ENCODE measurements at regions not wholly inside any gene's neighbourhood (a gene's known extent, or its start where the extent isn't known, plus 50 kb on each side); places are given as distances from the start of the nearest gene placed in this dataset.

DNA sequence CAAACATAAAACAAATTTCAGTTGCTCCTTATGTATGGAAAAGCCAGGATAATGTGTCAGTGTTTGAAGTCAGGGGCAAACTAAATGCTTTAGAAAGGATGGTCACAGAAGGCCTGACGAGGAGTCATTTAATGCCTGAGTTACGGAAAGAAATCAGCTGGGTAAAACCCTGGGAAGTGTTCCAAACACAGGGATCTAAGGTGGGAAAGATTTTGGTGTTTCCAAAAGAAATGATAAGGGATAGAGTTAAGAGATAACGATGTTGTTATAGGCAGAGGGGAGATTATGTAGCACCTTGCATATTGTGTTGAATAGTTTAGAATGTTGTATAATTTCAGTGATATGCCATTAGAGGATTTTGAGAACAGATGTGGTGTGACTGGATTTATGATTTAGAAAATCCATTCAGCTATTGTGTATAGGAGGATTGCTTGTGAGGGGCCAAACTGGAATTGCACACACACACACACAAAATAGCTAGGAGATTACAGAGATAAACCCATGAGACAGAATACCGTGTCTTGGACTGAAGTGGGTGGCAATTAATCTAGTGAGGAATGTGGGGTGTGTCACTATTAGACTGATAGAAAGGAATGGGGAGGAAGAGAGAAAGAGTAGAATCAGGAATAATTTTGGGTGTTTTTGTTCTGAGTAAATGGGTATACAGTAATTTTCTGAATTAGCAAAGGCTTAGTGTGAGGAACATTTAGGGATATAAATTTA lies 274.2 kb upstream of the DAB2 start:
- no peak overlapping the region for H3K27ac ChIP-seq
- ATAC-seq (no peak), FAIRE-seq (no peak), DNase-seq (ENCODE audit: low read depth in 1 of 2, low spot score in 1 of 2) (no peak)
- H3K4me2 ChIP-seq: no peak overlapping the region
- H3K9me3 ChIP-seq: no peaks in the 10 kb centered on the region
- H3K4me1 ChIP-seq: no peaks in the 10 kb centered on the region
- WGBS (ENCODE audit: missing lambda C conversion rate): 75% methylated on average over 4 of the region's 4 CpGs
- POLR2A ChIA-PET: no interaction called here
- H3K4me3 ChIP-seq: no peak overlapping the region
- CTCF ChIA-PET: no interaction called here
- no peak for TF ChIP-seq GATA3 (IDR thresholded peaks at IDR 0.05; ENCODE audit: borderline replicate concordance)
- no peak for TF ChIP-seq CEBPB (IDR thresholded peaks at IDR 0.05)
- TF ChIP-seq CHD2 (IDR thresholded peaks at IDR 0.05; ENCODE audit: low read length, partially characterized antibody): no peak
- TF ChIP-seq ZC3H11A (IDR thresholded peaks at IDR 0.05): no peak

DNA sequence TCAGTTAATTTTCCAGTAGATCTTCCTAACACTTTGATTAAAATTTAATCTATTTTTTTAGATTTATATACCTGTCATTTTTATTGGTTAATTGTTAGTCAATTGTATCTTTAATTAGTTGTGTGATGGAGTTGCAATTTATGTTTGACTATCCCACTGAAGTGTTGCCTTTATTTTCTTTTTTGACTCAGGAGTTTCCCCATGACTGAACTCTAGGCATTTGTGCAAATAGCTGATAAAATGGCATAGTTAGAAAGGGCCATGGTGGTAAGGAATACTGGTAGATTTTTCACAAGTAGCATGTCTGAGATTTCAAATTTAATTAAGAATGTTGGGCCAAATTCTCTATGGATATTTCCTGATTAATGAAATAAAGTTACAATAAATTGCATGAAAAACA lies 273.1 kb upstream of the DAB2 start:
- Histone ChIP-seq H3K4me1 (no peaks in the 10 kb centered on the region), H3K4me2 (no peak overlapping the region), H3K4me3 (no peak overlapping the region), H3K27ac (no peak overlapping the region), H3K9me3 (no peaks in the 10 kb centered on the region)
- TF ChIP-seq RARB (CRISPR knock-in tag; IDR thresholded peaks at IDR 0.05): no peak
- no peak for TF ChIP-seq E2F6 (IDR thresholded peaks at IDR 0.05; ENCODE audit: borderline replicate concordance, low read depth)
- no peak for TF ChIP-seq RCOR1 (IDR thresholded peaks at IDR 0.05; ENCODE audit: low read depth, low read length)
- TF ChIP-seq SMC3 (IDR thresholded peaks at IDR 0.05): no peak
- TF ChIP-seq PHF8 (IDR thresholded peaks at IDR 0.05; ENCODE audit: borderline replicate concordance, low read depth): no peak
- TF ChIP-seq KDM5A (IDR thresholded peaks at IDR 0.05): no peak
- TF ChIP-seq GATA3 (IDR thresholded peaks at IDR 0.05; ENCODE audit: borderline replicate concordance): no peak
- TF ChIP-seq CHD4 (IDR thresholded peaks at IDR 0.05; ENCODE audit: borderline replicate concordance): no peak
- no peak for TF ChIP-seq TFCP2L1 (CRISPR knock-in tag; IDR thresholded peaks at IDR 0.05)
- TF ChIP-seq MAFK (IDR thresholded peaks at IDR 0.05; ENCODE audit: partially characterized antibody): no peak
- no peak for TF ChIP-seq HOXB5 (CRISPR knock-in tag; IDR thresholded peaks at IDR 0.05)
- TF ChIP-seq CEBPB (IDR thresholded peaks at IDR 0.05): no peak
- TF ChIP-seq, protein P1, sequence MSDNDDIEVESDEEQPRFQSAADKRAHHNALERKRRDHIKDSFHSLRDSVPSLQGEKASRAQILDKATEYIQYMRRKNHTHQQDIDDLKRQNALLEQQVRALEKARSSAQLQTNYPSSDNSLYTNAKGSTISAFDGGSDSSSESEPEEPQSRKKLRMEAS (IDR thresholded peaks at IDR 0.05): no peak
- no peak for TF ChIP-seq EHF (CRISPR knock-in tag; IDR thresholded peaks at IDR 0.05)
- no peak for TF ChIP-seq FOXS1 (CRISPR knock-in tag; IDR thresholded peaks at IDR 0.05)
- TF ChIP-seq SREBF2 (IDR thresholded peaks at IDR 0.05): no peak
- TF ChIP-seq HMGXB4 (CRISPR knock-in tag; IDR thresholded peaks at IDR 0.05; ENCODE audit: borderline replicate concordance): no peak
- no peak for TF ChIP-seq KDM1A (IDR thresholded peaks at IDR 0.05; ENCODE audit: low read depth)
- TF ChIP-seq MAZ (IDR thresholded peaks at IDR 0.05; ENCODE audit: borderline replicate concordance, low read depth, low read length): no peak
- ATAC-seq (no peak), FAIRE-seq (no peak), DNase-seq (ENCODE audit: low read depth in 1 of 2, low spot score in 1 of 2) (no peak)
- CTCF ChIA-PET: no interaction called here
- POLR2A ChIA-PET: no interaction called here

DNA sequence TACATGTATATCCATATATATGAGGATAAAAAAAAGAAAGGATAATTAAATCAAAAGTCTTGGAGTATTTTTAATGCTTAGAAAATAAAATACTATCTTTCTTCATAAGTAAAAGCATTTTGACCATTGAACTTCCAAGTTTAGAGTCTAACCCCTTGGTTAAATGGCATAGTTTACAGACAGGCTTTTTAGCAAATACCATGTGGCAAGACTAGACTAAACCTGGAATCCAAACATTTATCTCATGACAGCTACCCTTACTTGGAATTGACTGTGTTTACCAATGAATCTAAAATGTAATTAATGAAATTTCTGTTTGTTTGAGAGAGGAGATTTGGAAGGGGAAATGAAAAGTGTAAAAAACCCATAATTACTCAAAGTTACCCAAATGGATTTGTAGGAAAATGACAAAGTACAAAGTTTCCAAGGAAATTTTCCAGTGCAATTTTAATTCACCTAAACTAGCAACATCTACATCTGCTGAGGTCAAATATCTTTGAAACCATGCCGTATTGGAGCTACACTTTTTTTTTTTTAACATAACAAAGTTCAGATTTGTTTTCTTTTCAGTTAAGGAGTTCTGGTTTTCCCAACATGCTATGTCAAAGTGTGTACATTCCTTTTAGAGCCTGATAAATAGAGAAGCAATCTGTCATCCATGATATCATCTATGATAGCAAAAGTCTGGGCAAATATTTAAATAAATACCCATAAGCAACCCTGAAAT lies 272.1 kb upstream of the DAB2 start:
- ChIA-PET POLR2A (no interaction called here), CTCF (interaction anchor here (1.3 kb wide), 1 partner anchor 11 kb away, joined by 3 read pairs; no protein-coding TSS in a partner anchor)
- no peak for DNase-seq (ENCODE audit: low read depth in 1 of 2, low spot score in 1 of 2)
- FAIRE-seq: no peak
- H3K4me2 ChIP-seq: no peak overlapping the region
- ATAC-seq: no peak
- TF ChIP-seq RCOR1 (IDR thresholded peaks at IDR 0.05; ENCODE audit: low read depth, low read length): no peak
- no peak for TF ChIP-seq ZSCAN20 (CRISPR knock-in tag; IDR thresholded peaks at IDR 0.05)
- TF ChIP-seq NPAS2 (CRISPR knock-in tag; IDR thresholded peaks at IDR 0.05; ENCODE audit: borderline replicate concordance): no peak
- TF ChIP-seq POLR2A (IDR thresholded peaks at IDR 0.05; ENCODE audit: low read length): no peak
- TF ChIP-seq HES2 (IDR thresholded peaks at IDR 0.05): no peak
- no peak for TF ChIP-seq CHD2 (IDR thresholded peaks at IDR 0.05; ENCODE audit: low read length, partially characterized antibody)
- no peak overlapping the region for H3K27ac ChIP-seq
- H3K4me1 ChIP-seq: no peaks in the 10 kb centered on the region
- no peak overlapping the region for H3K4me3 ChIP-seq
- H3K9me3 ChIP-seq: no peaks in the 10 kb centered on the region
- 10% methylated on average over 1 of the region's 1 CpG for WGBS (ENCODE audit: missing lambda C conversion rate)
